ENCODE measurements at regions not wholly inside any gene's neighbourhood (a gene's known extent, or its start where the extent isn't known, plus 50 kb on each side); places are given as distances from the start of the nearest gene placed in this dataset.

- H3K4me1 ChIP-seq (ENCODE audit: control insufficient read depth, insufficient read depth, low read length), result no peaks in the 10 kb centered on the region
- no peak for TF ChIP-seq CTCF (IDR thresholded peaks at IDR 0.05)
- TF ChIP-seq REST (IDR thresholded peaks at IDR 0.05; ENCODE audit: insufficient read depth in 1 of 2, low read depth in 2 of 2, low read length in 1 of 2), result no peak
- no peak for TF ChIP-seq TCF7L2 (IDR thresholded peaks at IDR 0.05; ENCODE audit: low read depth, low read length)
- TF ChIP-seq SIN3A (IDR thresholded peaks at IDR 0.05; ENCODE audit: borderline replicate concordance, insufficient read depth, low read depth, low read length), result no peak
- TF ChIP-seq POLR2AphosphoS5 (IDR thresholded peaks at IDR 0.05; ENCODE audit: low read depth, low read length), result no peak
- H3K36me3 ChIP-seq (ENCODE audit: control insufficient read depth, insufficient read depth, low read length), result no peaks in the 10 kb centered on the region
- no TSS peak for BruUV-seq (replicated peaks)
- no peak overlapping the region for H3K4me3 ChIP-seq (ENCODE audit: low read depth in 2 of 2, low read length in 2 of 2)
- in situ Hi-C loops (cut with HindIII; ENCODE audit: low pct_unique_long_range_greater_than_20kb, low sequenced_read_pairs), result no loop called here
- ATAC-seq, result no peak
- ChIA-PET CTCF (no interaction called here), POLR2A (no interaction called here)
- no peaks in the 10 kb centered on the region for H3K9me3 ChIP-seq (ENCODE audit: control insufficient read depth, insufficient read depth, low read depth, low read length)
- H3K27me3 ChIP-seq (ENCODE audit: control insufficient read depth, insufficient read depth, low read length), result no peaks in the 10 kb centered on the region
- intact Hi-C loops (cut with micrococcal nuclease; ENCODE audit: unreplicated experiment), result no loop called here
- DNase-seq (ENCODE audit: low read depth, low spot score), result no peak
- no peak overlapping the region for H3K27ac ChIP-seq (ENCODE audit: low read length)
These were observed 150.9 kb upstream of the MTPN start for GRCh38 chr7:136128050-136128449.

- no peak for ATAC-seq
- in situ Hi-C loops (cut with HindIII; ENCODE audit: low pct_unique_long_range_greater_than_20kb, low sequenced_read_pairs) (no loop called here), intact Hi-C loops (cut with micrococcal nuclease; ENCODE audit: unreplicated experiment) (no loop called here)
- ChIA-PET CTCF (no interaction called here), POLR2A (no interaction called here)
- TF ChIP-seq POLR2AphosphoS5 (IDR thresholded peaks at IDR 0.05; ENCODE audit: low read depth, low read length), result no peak
- no peak for TF ChIP-seq SIN3A (IDR thresholded peaks at IDR 0.05; ENCODE audit: borderline replicate concordance, insufficient read depth, low read depth, low read length)
- TF ChIP-seq CTCF (IDR thresholded peaks at IDR 0.05), result no peak
- no peak for TF ChIP-seq TCF7L2 (IDR thresholded peaks at IDR 0.05; ENCODE audit: low read depth, low read length)
- TF ChIP-seq REST (IDR thresholded peaks at IDR 0.05; ENCODE audit: insufficient read depth in 1 of 2, low read depth in 2 of 2, low read length in 1 of 2), result no peak
- BruUV-seq (replicated peaks), result no TSS peak
- Histone ChIP-seq H3K27me3 (ENCODE audit: control insufficient read depth, insufficient read depth, low read length) (no peaks in the 10 kb centered on the region), H3K4me3 (ENCODE audit: low read depth in 2 of 2, low read length in 2 of 2) (no peak overlapping the region), H3K27ac (ENCODE audit: low read length) (no peak overlapping the region), H3K4me1 (ENCODE audit: control insufficient read depth, insufficient read depth, low read length) (no peaks in the 10 kb centered on the region), H3K36me3 (ENCODE audit: control insufficient read depth, insufficient read depth, low read length) (no peaks in the 10 kb centered on the region), H3K9me3 (ENCODE audit: control insufficient read depth, insufficient read depth, low read depth, low read length) (no peaks in the 10 kb centered on the region)
- DNase-seq (ENCODE audit: low read depth, low spot score), result no peak
These were observed 146.2 kb upstream of the MTPN start for GRCh38 chr7:136123352-136123751.

All from Panc1 (cell line).